GM12864 (cell line): ENCODE measurements at regions not wholly inside any gene's neighbourhood (a gene's known extent, or its start where the extent isn't known, plus 50 kb on each side); places are given as distances from the start of the nearest gene placed in this dataset.

Source experiments
- DNase-seq: peaks from one replicate; pipeline ENCODE4 v3.0.0-alpha.2; 2011; ENCODE audit warnings: low read depth
- H3K4me3 ChIP-seq: 2 replicates; pipeline ENCODE4 v1.5.1; 2011; ENCODE audit warnings: mild to moderate bottlenecking, low read depth, low read length, control low read depth
- TF ChIP-seq, protein P1 (sequence below): IDR thresholded peaks from 2 replicates; pipeline ENCODE4 v1.5.1; 2011; ENCODE audit warnings: low read depth, mild to moderate bottlenecking, moderate library complexity, low read length, control low read depth, inconsistent platforms; ENCODE audit errors: missing control alignments

DNA sequence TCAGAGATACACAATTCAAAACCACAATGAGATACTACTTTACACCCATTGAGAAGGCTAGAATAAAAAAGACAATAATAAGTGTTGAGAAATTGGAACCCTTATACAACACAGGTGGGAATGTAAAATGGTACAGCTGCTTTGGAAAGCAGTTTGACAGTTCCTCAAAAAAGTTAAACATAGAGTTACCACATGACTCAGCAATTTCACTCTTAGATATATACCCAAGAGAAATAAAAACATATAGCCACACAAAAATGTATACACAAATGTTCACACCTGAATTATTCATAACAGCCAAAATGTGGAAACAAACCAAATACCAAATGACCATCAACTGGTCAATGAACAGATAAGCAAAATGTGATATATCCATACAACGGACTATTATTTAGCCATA lies 161.1 kb upstream of the PLN start:
- no peak overlapping the region for H3K4me3 ChIP-seq
- no peak for DNase-seq
- TF ChIP-seq, protein P1, sequence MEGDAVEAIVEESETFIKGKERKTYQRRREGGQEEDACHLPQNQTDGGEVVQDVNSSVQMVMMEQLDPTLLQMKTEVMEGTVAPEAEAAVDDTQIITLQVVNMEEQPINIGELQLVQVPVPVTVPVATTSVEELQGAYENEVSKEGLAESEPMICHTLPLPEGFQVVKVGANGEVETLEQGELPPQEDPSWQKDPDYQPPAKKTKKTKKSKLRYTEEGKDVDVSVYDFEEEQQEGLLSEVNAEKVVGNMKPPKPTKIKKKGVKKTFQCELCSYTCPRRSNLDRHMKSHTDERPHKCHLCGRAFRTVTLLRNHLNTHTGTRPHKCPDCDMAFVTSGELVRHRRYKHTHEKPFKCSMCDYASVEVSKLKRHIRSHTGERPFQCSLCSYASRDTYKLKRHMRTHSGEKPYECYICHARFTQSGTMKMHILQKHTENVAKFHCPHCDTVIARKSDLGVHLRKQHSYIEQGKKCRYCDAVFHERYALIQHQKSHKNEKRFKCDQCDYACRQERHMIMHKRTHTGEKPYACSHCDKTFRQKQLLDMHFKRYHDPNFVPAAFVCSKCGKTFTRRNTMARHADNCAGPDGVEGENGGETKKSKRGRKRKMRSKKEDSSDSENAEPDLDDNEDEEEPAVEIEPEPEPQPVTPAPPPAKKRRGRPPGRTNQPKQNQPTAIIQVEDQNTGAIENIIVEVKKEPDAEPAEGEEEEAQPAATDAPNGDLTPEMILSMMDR: no peak

DNA sequence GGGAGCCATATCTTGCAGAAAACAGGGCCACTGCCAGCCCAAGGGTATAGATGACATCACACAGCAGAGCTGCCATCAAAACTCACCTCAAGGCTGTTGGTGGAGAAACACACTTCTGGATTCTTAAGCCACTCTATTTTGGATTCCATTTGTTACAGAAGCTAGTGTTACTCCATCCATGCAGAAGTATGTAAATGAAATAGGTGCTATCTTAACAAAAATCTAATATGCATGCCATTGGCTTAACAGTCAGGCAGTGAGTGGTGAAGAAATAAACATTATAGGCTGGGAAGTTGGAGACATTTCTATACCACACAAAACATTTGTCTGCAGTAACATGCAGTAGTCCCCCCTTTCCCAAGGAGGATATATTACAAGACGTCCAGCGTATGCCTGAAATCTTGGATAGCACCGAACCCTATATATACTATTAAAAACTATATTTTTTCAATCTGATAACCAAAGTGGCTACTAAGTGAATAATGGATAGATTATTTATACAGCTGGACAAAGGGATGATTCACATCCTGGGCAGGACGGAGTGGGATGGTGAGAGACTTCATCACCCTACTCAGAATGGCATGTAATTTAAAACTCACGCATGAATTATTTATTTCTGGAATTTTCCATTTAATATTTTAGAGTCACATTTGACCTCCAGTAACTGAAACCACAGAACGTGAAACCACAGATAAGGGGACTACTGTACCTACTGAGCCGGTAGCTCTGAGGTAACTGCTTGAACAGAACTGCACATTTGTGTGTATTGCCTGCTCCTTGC lies 160.0 kb upstream of the PLN start:
- no peak overlapping the region for H3K4me3 ChIP-seq
- DNase-seq: no peak
- TF ChIP-seq, protein P1: no peak

DNA sequence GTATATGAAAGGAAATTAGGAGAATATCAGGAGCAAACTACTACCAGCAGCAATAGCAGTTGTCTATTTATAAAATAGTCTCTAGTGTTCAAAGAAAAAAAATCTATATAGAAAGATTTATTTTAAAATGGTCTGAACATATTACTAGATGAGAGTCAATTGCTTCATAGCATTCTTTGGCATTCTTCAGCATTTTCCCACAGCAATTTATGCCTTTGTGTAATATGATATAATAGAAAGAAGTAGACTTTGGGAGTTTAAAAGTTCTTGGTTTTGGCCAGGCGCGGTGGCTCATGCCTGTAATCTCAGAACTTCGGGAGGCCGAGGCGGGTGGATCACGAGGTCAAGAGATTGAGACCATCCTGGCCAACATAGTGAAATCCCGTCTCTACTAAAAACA lies 157.0 kb upstream of the PLN start:
- TF ChIP-seq, protein P1: no peak
- no peak for DNase-seq

DNA sequence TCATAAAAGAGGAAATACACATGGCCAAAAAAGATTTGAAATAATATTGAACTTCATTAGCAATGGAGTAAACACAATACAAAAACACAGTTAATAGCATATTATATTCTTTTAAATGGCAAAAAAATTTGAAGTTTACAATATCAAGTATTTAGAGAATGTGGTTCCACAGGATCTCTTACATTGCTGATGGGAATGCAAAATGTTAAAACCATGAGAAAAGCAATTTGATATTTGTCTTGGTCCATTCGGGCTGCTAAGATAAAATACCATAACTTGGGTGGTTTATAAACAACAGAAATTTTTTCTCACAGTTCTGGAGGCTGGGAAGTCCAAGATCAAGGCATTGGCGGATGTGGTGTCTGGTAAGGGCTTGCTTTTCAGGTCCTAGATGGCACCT lies 154.0 kb upstream of the PLN start:
- DNase-seq: no peak
- no peak overlapping the region for H3K4me3 ChIP-seq
- TF ChIP-seq, protein P1: no peak

More for the DNA sequence above, 157.0 kb upstream of the PLN start:
- no peak overlapping the region for H3K4me3 ChIP-seq

DNA sequence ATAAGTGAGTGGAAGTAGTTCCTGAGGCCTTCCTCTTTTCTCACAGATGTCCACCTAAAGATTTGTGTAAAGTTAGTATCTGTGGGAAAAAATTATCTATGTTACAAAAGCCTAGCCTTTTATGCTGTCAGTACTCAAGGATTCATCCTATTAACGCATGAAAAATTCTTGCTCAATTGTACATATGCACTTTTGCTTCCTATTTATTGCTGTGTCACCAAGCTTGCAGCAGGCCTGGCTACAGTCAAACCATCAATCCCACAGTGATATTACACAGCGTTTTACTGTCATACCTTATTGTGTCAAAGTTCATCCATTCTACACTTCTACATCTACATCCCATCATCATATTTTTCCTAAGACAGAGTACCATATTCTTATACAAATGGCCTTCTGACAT lies 151.1 kb upstream of the PLN start:
- DNase-seq: no peak
- no peak overlapping the region for H3K4me3 ChIP-seq
- TF ChIP-seq, protein P1: no peak

DNA sequence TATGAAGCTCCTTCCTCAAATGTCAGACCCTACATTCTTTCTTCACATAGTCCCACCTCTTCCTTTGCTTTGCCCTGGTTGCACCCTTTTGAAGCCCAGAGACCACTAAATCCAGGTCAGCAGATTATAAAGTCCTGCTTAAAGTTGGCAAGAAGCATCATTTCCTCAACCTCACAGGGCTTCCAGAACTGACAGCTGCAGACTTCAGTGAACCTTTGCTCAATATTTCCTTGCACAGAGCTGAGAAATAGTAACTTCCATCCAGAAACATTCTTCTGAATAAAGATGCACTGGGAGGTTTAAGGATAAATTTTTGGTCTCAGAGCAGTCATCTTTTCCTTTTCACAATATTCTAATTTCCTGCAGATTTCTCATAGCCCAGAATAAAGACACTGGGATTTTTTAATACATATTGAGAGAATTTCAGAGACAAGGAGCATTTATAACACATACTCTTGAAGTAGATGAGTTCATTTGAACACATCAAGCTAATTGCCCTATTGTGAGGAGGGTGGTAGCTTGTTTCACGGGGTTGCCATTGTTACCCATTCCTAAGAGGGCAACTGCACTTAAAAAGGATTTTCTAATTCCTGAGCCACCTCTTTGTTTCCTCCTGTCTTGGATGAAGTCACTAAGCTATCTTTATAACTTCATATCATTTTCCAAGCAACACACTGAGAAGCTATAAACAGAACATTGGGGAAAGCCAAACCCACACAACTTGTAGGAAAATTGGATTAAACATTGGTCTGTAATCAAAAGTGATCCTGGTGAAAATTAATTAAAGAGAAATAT lies 150.2 kb upstream of the PLN start:
- TF ChIP-seq, protein P1: no peak
- H3K4me3 ChIP-seq: no peak overlapping the region
- no peak for DNase-seq

DNA sequence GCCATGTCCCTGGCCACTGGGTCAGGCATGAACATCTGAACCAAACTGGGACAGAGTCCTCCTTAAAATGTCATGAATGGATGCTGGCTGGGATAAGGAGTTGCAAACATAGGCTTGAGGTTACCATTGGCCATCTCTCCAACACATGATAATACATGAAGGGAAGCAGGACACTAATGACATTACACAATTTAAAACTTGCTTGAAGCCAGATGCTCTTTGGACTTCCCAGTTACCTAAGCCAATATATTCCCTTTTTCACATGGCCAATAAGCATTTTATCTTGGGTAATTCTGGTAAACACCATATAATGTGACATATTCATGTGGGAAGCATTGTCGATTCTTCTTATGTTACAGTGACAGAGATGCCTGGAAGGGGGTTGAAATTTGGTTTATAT lies 148.0 kb upstream of the PLN start:
- H3K4me3 ChIP-seq: no peak overlapping the region
- TF ChIP-seq, protein P1: no peak
- no peak for DNase-seq
